BLaER1 treated with 17β-estradiol and CSF1 and Interleukin-3, amounts not matched to agents 10 nM and 100 nM (cell line): ENCODE measurements at regions not wholly inside any gene's neighbourhood (a gene's known extent, or its start where the extent isn't known, plus 50 kb on each side); places are given as distances from the start of the nearest gene placed in this dataset.
"Not testable (repeated sequence)": the region's sequence is repeated elsewhere in the genome, so short reads cannot be mapped to it uniquely, and the experiment has no call there.

Experiments
- H3K27ac ChIP-seq, 11 experiments: shearing (Covaris generic); formaldehyde crosslinking; 2 replicates each; pipeline ENCODE4 v1.8.1; 2022
- H3K27me3 ChIP-seq, 11 experiments: shearing (Covaris generic); formaldehyde crosslinking; 2 replicates each; pipeline ENCODE4 v1.8.1; 2022
- H3K36me3 ChIP-seq, 11 experiments: shearing (Covaris generic); formaldehyde crosslinking; 2 replicates each; pipeline ENCODE4 v1.8.1; 2022
- H3K4me1 ChIP-seq, 10 experiments: shearing (Covaris generic); formaldehyde crosslinking; 2 replicates each; pipeline ENCODE4 v1.8.1; 2022
- H3K4me2 ChIP-seq, 11 experiments: shearing (Covaris generic); formaldehyde crosslinking; 2 replicates each; pipeline ENCODE4 v1.8.1; 2022
- H3K4me3 ChIP-seq, 10 experiments: shearing (Covaris generic); formaldehyde crosslinking; 2 replicates each; pipeline ENCODE4 v1.8.1; 2022
- H3K9ac ChIP-seq, 11 experiments: shearing (Covaris generic); formaldehyde crosslinking; 2 replicates each; pipeline ENCODE4 v1.8.1; 2022
- H3K9me3 ChIP-seq, 11 experiments: shearing (Covaris generic); formaldehyde crosslinking; replicated peaks in 1 of 11; 2 replicates each; pipeline ENCODE4 v1.8.1; 2022
- H4K20me1 ChIP-seq, 11 experiments: shearing (Covaris generic); formaldehyde crosslinking; 2 replicates each; pipeline ENCODE4 v1.8.1; 2022
- Cebpa-rat ChIP-seq, 11 experiments: shearing (Covaris generic); IDR thresholded peaks; 2 replicates each; pipeline ENCODE4 v1.8.1; 2022

- H3K27me3 ChIP-seq: no peaks in the 10 kb centered on the region
- H3K4me2 ChIP-seq: no peak overlapping the region
- no peak overlapping the region for H3K9ac ChIP-seq
- H3K27ac ChIP-seq: no peak overlapping the region
- H3K36me3 ChIP-seq: no peaks in the 10 kb centered on the region
- no peaks in the 10 kb centered on the region for H4K20me1 ChIP-seq
- no peak overlapping the region for H3K4me3 ChIP-seq
- H3K9me3 ChIP-seq: no peaks in the 10 kb centered on the region
- TF ChIP-seq Cebpa-rat (IDR thresholded peaks at IDR 0.05): no peak
- H3K4me1 ChIP-seq: no peaks in the 10 kb centered on the region
Observed at GRCh38 chr5:17989567-17990563, 355.6 kb downstream of the TAF11L14 start.

- Histone ChIP-seq H3K4me2 (no peak overlapping the region), H3K9ac (no peak overlapping the region), H4K20me1 (no peaks in the 10 kb centered on the region), H3K27me3 (no peaks in the 10 kb centered on the region), H3K9me3 (no peaks in the 10 kb centered on the region), H3K36me3 (no peaks in the 10 kb centered on the region), H3K4me3 (no peak overlapping the region), H3K4me1 (no peaks in the 10 kb centered on the region), H3K27ac (no peak overlapping the region)
- no peak for TF ChIP-seq Cebpa-rat (IDR thresholded peaks at IDR 0.05)
Observed at GRCh38 chr5:17991775-17992174, 357.5 kb downstream of the TAF11L14 start.

- Histone ChIP-seq H3K4me3 (no peak overlapping the region), H3K27ac (no peak overlapping the region), H4K20me1 (no peaks in the 10 kb centered on the region), H3K9me3 (no peaks in the 10 kb centered on the region), H3K36me3 (no peaks in the 10 kb centered on the region), H3K4me2 (no peak overlapping the region), H3K27me3 (no peaks in the 10 kb centered on the region), H3K4me1 (no peaks in the 10 kb centered on the region), H3K9ac (no peak overlapping the region)
- TF ChIP-seq Cebpa-rat (IDR thresholded peaks at IDR 0.05): no peak
Observed at GRCh38 chr5:17992291-17992690, 358.0 kb downstream of the TAF11L14 start.

GRCh38 chr5:17995997-17996396 lies 361.7 kb downstream of the TAF11L14 start:
- Histone ChIP-seq H4K20me1 (no peaks in the 10 kb centered on the region), H3K27me3 (no peaks in the 10 kb centered on the region), H3K27ac (no peak overlapping the region), H3K4me2 (no peak overlapping the region), H3K9ac (no peak overlapping the region), H3K36me3 (no peaks in the 10 kb centered on the region), H3K4me1 (peaks cover 6 to 17% (median 11%) of the 10 kb centered on the region in 10 experiments), H3K9me3 (no peaks in the 10 kb centered on the region), H3K4me3 (no peak overlapping the region)
- no peak for TF ChIP-seq Cebpa-rat (IDR thresholded peaks at IDR 0.05)

GRCh38 chr5:17999858-18000257 lies 365.6 kb downstream of the TAF11L14 start:
- Histone ChIP-seq H3K36me3 (no peaks in the 10 kb centered on the region), H3K4me3 (no peak overlapping the region), H3K4me1 (peaks cover 10 to 30% (median 22%) of the 10 kb centered on the region in 10 experiments), H3K9me3 (peaks cover 0 to 8% (median 0%) of the 10 kb centered on the region in 11 experiments; a peak in 1 of 22 replicates), H3K27me3 (no peaks in the 10 kb centered on the region), H3K27ac (peak overlapping the region in 2 of 11 experiments; percentile 18 to 24; a peak in 2 of 22 replicates), H3K4me2 (peak overlapping the region in 8 of 11 experiments; percentile 32 to 82 (median 72); a peak in 11 of 22 replicates), H3K9ac (no peak overlapping the region), H4K20me1 (no peaks in the 10 kb centered on the region)
- no peak for TF ChIP-seq Cebpa-rat (IDR thresholded peaks at IDR 0.05)

- Histone ChIP-seq H3K4me2 (peak overlapping the region; percentile 62 to 87 (median 77)), H3K9me3 (peaks cover 0 to 8% (median 0%) of the 10 kb centered on the region in 11 experiments; a peak in 1 of 22 replicates)
- TF ChIP-seq Cebpa-rat (IDR thresholded peaks at IDR 0.05): no peak
Observed at GRCh38 chr5:18000744-18001143, 366.5 kb downstream of the TAF11L14 start.

GRCh38 chr5:18003312-18003711 lies 369.1 kb downstream of the TAF11L14 start:
- no peaks in the 10 kb centered on the region for H4K20me1 ChIP-seq
- no peaks in the 10 kb centered on the region for H3K36me3 ChIP-seq
- H3K4me2 ChIP-seq: no peak overlapping the region
- H3K9ac ChIP-seq: no peak overlapping the region
- no peaks in the 10 kb centered on the region for H3K27me3 ChIP-seq
- TF ChIP-seq Cebpa-rat (IDR thresholded peaks at IDR 0.05): no peak
- H3K4me1 ChIP-seq: peaks cover 10 to 30% (median 22%) of the 10 kb centered on the region in 10 experiments
- peaks cover 0 to 8% (median 0%) of the 10 kb centered on the region in 11 experiments; a peak in 2 of 22 replicates for H3K9me3 ChIP-seq
- H3K4me3 ChIP-seq: no peak overlapping the region
- no peak overlapping the region for H3K27ac ChIP-seq

More at GRCh38 chr5:18000744-18001143, 366.5 kb downstream of the TAF11L14 start:
- Histone ChIP-seq H3K27ac (peak overlapping the region in 9 of 11 experiments; percentile 17 to 61 (median 42); a peak in 15 of 22 replicates), H4K20me1 (no peaks in the 10 kb centered on the region), H3K27me3 (no peaks in the 10 kb centered on the region), H3K4me3 (peak overlapping the region in 1 of 10 experiments; percentile 22; a peak in 2 of 20 replicates), H3K4me1 (peaks cover 10 to 30% (median 22%) of the 10 kb centered on the region in 10 experiments), H3K36me3 (no peaks in the 10 kb centered on the region), H3K9ac (peak overlapping the region in 2 of 11 experiments; percentile 11 to 33; a peak in 1 of 22 replicates)

- H3K27me3 ChIP-seq: no peaks in the 10 kb centered on the region
- TF ChIP-seq Cebpa-rat (IDR thresholded peaks at IDR 0.05): no peak
- H3K4me1 ChIP-seq: peaks cover 10 to 30% (median 22%) of the 10 kb centered on the region in 10 experiments
- H3K9ac ChIP-seq: no peak overlapping the region
- H3K36me3 ChIP-seq: no peaks in the 10 kb centered on the region
- H3K27ac ChIP-seq: no peak overlapping the region
- peaks cover 0 to 8% (median 0%) of the 10 kb centered on the region in 11 experiments; a peak in 2 of 22 replicates for H3K9me3 ChIP-seq
- H3K4me3 ChIP-seq: no peak overlapping the region
- no peaks in the 10 kb centered on the region for H4K20me1 ChIP-seq
- no peak overlapping the region for H3K4me2 ChIP-seq
Observed at GRCh38 chr5:18003784-18004183, 369.5 kb downstream of the TAF11L14 start.

GRCh38 chr5:18006235-18006634 lies 372.0 kb downstream of the TAF11L14 start:
- peaks cover 2 to 11% (median 9%) of the 10 kb centered on the region in 10 experiments for H3K4me1 ChIP-seq
- H3K9ac ChIP-seq, H3K4me2 ChIP-seq, H3K4me3 ChIP-seq, H4K20me1 ChIP-seq, H3K9me3 ChIP-seq, H3K36me3 ChIP-seq, H3K27me3 ChIP-seq, H3K27ac ChIP-seq: not testable (repeated sequence)
